ENCODE measurements at regions not wholly inside any gene's neighbourhood (a gene's known extent, or its start where the extent isn't known, plus 50 kb on each side); places are given as distances from the start of the nearest gene placed in this dataset.

- no peak for DNase-seq (ENCODE audit: low read depth in 3 of 3)
Observed at GRCh38 chr21:16180614-16181013, 450.8 kb downstream of the USP25 start.

DNA sequence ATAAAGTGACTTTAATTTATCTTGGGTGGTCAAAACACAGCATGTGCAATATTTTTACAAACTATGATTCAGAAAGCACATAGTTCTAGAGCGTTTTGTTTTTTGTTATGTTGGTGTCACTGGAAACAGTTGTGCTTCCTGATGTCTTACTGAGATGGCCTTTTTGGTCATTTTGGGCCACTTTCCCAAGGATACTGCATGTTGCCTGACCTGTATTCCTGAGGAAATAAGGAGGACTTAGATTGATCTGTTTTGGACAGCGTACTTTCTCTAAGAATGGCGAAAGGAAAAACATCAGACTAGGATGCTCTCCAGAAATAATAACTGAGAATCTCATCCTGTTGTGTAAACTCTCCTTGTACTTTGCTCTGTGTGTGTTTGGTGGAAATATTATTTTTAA lies 451.2 kb downstream of the USP25 start:
- DNase-seq (ENCODE audit: low read depth in 3 of 3), result no peak

DNA sequence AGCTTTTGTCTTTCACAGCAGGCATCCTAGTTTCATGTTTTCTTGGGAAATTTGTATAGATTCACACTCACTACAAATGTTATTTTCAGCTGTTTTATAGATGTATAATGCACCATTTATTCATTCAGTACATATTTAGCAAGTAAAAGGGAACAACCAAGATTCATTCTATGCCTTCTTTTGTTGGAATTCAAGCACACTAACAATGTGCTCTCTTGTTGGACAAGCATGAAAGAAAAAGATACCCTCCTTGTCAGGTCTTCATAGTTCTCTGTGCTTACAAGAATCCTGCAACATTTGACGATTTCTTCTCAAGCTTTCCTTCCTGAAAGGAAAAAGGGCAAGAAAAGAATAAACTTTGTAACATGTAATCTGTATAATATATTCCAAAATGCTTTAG lies 456.0 kb downstream of the USP25 start:
- no peak for DNase-seq (ENCODE audit: low read depth in 3 of 3)

DNA sequence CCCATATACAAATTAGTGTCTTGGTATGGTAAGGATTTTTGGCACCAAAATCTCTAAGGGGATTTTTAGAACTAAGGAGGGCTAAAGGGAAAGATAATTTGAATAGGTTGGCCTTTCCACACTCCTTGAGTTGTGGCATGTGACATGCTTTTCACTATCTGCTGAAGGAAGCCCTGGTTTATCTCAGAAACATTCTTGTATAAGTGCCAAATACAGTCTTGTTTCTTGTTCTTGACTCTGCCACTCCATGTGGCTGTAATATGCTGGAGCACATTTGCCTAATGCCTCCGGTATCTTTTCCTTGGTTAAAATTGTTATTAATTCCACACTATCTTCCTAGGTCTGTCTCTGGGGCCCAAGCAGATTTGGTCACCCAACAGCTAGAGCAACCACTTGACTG lies 457.0 kb downstream of the USP25 start:
- DNase-seq (ENCODE audit: low read depth in 3 of 3), result no peak

DNA sequence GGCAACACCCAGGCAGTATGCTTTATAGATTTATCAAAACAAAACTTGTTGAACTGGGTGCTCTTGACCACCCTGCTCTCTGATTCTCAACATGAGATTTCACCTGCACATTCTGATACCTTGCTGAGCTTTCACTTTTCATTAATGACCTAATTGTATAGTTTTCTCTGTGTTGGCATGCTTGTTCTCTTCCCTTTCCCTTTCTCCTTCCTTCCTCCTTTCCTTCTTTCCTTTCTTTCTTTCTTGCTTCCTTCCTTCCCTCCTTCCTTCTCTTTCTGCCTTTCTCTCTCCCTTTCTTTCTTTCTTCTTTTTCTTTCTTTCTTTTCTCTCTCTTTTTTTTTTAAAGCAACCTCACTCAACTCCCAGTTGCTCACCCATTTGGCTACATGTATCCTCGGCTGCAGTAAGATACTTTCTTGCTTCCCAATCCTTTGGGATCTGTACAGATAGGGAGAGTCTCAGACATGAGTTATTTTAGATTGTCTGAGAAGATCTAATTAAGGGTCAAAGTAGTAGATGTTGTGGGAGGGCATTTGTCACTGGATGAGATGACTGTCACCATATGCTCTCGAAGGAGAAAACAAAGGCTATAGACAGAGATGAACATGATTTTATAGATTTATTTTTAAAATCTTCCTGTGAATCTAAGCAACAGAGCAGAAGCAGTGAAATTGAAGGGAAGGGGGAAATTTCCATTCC lies 458.0 kb downstream of the USP25 start:
- DNase-seq (ENCODE audit: low read depth in 3 of 3), result no peak

- no peak for DNase-seq (ENCODE audit: low read depth in 3 of 3)
Observed at GRCh38 chr21:16192902-16193301, 463.1 kb downstream of the USP25 start.

DNA sequence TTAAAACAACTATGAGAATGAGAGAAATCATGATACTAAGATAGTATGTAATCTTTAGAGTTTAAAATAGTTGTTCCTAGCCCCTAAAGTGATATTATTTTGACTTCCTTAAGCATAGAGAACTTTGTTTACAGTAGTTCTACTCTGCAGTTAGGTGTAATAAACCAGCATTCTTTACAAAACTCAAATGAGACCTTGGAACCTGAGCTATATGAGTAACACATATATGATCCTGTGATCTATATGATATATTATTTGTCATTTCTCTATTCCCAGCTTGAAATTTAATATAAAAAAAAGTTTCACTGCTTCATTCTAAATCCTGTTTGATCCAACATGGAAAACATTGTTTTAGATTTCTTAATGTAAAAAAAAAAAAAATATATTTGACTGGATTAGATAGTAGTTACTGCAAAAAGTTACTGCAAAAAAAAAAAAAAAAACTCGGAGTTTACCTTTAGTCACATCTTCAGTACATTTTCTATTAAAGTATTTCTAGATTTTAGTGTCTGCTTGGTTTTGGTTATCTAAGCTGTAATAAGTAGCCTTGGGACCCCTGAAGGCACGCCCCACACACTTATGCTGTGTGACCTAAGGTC lies 463.8 kb downstream of the USP25 start:
- DNase-seq (ENCODE audit: low read depth in 3 of 3), result no peak

DNA sequence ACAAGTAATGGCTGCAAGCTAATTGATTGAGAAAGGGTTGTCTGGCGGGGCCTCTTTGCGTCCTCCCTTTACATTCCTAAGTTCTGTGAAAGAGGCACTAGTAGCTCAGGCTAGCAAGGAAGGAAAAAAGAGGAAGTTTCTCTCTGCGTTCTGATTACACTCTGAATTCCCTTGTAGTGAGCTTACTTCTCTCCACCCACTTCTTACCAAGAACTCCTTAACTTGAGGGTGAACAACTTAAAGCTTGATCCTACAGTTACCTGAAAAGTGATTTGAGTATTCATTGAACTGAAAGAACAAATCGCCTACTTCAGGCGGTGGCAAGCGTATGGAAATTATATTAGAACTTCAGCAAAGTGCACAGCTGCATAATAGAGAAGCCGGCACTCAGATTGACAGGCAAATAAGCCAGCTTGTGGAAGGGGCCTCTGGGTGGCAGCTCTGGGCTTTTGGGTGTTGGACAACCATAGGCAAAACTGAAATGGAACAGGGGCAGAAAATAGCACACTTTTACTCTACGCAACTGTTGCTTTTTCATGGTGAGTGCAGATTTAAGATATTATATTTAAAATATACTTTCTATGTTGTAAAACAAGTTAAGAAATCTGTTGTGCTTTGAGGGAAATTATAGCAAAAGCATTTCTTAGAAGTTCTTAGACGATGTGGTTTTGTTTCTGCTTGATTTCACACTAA lies 464.5 kb downstream of the USP25 start:
- no peak for DNase-seq (ENCODE audit: low read depth in 3 of 3)

- DNase-seq (ENCODE audit: low read depth in 3 of 3), result no peak
Observed at GRCh38 chr21:16194788-16195537, 465.2 kb downstream of the USP25 start.

- DNase-seq (ENCODE audit: low read depth in 3 of 3), result no peak
Observed at GRCh38 chr21:16195538-16195910, 465.7 kb downstream of the USP25 start.

- no peak for DNase-seq (ENCODE audit: low read depth in 3 of 3)
Observed at GRCh38 chr21:16196001-16196400, 466.2 kb downstream of the USP25 start.

- DNase-seq (ENCODE audit: low read depth in 3 of 3), result no peak
Observed at GRCh38 chr21:16198546-16198945, 468.8 kb downstream of the USP25 start.

GRCh38 chr21:16199539-16199938 lies 469.8 kb downstream of the USP25 start:
- DNase-seq (ENCODE audit: low read depth in 3 of 3), result no peak

- DNase-seq (ENCODE audit: low read depth in 3 of 3), result no peak
Observed at GRCh38 chr21:16201718-16202117, 471.9 kb downstream of the USP25 start.

GRCh38 chr21:16205527-16205926 lies 475.7 kb downstream of the USP25 start:
- DNase-seq (ENCODE audit: low read depth in 3 of 3), result no peak

DNA sequence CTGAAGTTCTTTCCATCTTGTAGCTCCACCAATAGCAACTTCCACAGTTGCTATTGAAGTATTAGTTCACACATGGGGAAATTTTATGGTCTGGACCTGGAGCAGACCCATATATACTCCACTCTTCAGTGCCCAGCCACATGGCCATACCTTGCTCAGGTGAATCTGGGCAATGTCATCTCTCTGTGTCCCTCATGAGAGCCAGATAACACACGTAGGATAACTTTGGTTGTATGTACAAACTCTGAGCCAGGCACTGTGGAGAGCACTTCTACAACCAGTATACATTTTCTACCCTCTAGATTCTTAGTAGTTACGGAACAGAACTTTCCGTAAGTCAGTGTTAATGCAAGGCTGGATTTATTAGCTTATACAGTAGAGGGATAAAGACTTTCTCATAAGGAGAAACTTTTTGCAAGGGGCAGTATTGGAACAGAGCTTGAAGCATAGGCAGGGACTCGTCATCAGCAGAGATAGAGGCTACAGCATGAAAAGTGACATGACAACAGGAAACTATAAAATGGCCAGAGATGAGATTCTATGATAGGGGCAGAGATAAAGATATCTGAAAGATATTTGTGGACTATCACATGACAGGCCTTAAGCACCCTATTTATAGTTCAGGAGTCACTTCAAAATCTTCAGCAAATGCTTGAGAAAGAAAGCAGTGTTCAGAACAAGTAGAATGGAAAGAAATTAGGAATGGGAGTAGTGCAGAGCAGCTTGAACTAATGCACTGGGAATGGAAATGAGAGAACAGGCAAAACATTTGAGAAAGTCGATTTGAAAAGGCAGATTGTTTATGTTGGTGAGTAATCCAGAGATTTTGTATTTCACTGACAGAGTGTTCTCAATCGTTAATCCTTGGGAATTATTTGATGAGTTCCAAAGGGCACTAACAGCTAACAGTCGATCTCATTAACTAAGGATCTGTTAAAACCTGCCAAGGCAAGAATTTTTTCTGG lies 481.8 kb downstream of the USP25 start:
- no peak for DNase-seq (ENCODE audit: low read depth in 3 of 3)

- no peak for DNase-seq (ENCODE audit: low read depth in 3 of 3)
Observed at GRCh38 chr21:16213518-16213917, 483.7 kb downstream of the USP25 start.

GRCh38 chr21:16215193-16215592 lies 485.4 kb downstream of the USP25 start:
- DNase-seq (ENCODE audit: low read depth in 3 of 3), result no peak

GRCh38 chr21:16215663-16216183 lies 485.9 kb downstream of the USP25 start:
- DNase-seq (ENCODE audit: low read depth in 3 of 3), result no peak

- DNase-seq (ENCODE audit: low read depth in 3 of 3), result no peak
Observed at GRCh38 chr21:16216288-16216962, 486.6 kb downstream of the USP25 start.
